Astrocyte (in vitro differentiated cells and primary cell): ENCODE measurements at regions not wholly inside any gene's neighbourhood (a gene's known extent, or its start where the extent isn't known, plus 50 kb on each side); places are given as distances from the start of the nearest gene placed in this dataset.

Experiments
- DNase-seq: peaks from one replicate; pipeline ENCODE4 v3.0.0-alpha.2; 2010; ENCODE audit warnings: low read depth
- FAIRE-seq: peaks from 2 replicates; lab custom pipeline; 2011; peaks lifted over from hg19 to GRCh38; lab: Jason Lieb, UNC
- H2AFZ ChIP-seq: 2 replicates; pipeline ENCODE4 v1.6.0; 2012; ENCODE audit warnings: low read depth, low read length, inconsistent platforms
- H3K27ac ChIP-seq: 2 replicates; pipeline ENCODE4 v1.5.1; 2011; ENCODE audit warnings: low read depth, low read length, inconsistent platforms
- H3K27me3 ChIP-seq: 2 replicates; pipeline ENCODE4 v1.6.0; 2011; ENCODE audit warnings: low read length, inconsistent platforms; ENCODE audit not compliant: insufficient read depth
- H3K36me3 ChIP-seq: 2 replicates; pipeline ENCODE4 v1.5.1; 2011; ENCODE audit warnings: low read length, inconsistent platforms; ENCODE audit not compliant: insufficient read depth
- H3K4me1 ChIP-seq: 2 replicates; pipeline ENCODE4 v1.5.1; 2011; ENCODE audit warnings: low read length, inconsistent platforms; ENCODE audit not compliant: insufficient read depth
- H3K4me2 ChIP-seq: 2 replicates; pipeline ENCODE4 v1.6.0; 2012; ENCODE audit warnings: low read length, inconsistent platforms
- H3K4me3 ChIP-seq: 2 replicates; pipeline ENCODE4 v1.5.1; 2011; ENCODE audit warnings: low read depth, mild to moderate bottlenecking, low read length, inconsistent platforms; ENCODE audit not compliant: insufficient read depth
- H3K79me2 ChIP-seq: 2 replicates; pipeline ENCODE4 v1.6.0; 2012; ENCODE audit warnings: mild to moderate bottlenecking, low read length, inconsistent platforms; ENCODE audit not compliant: insufficient read depth
- H3K9ac ChIP-seq: 2 replicates; pipeline ENCODE4 v1.6.0; 2012; ENCODE audit warnings: mild to moderate bottlenecking, low read length, inconsistent platforms
- H3K9me3 ChIP-seq: 2 replicates; pipeline ENCODE4 v1.5.1; 2012; ENCODE audit warnings: low read depth, mild to moderate bottlenecking, low read length, inconsistent platforms; ENCODE audit not compliant: insufficient read depth
- H4K20me1 ChIP-seq: 2 replicates; pipeline ENCODE4 v1.6.0; 2012; ENCODE audit warnings: low read length, inconsistent platforms; ENCODE audit not compliant: insufficient read depth
- H3K27ac Mint-ChIP-seq: one replicate; pipeline ENCODE4 v1.8.0; 2021; ENCODE audit warnings: mild to moderate bottlenecking, mixed read lengths; ENCODE audit not compliant: unreplicated experiment
- H3K27me3 Mint-ChIP-seq: one replicate; pipeline ENCODE4 v1.8.0; 2021; ENCODE audit warnings: low read depth, mixed read lengths; ENCODE audit not compliant: unreplicated experiment
- H3K36me3 Mint-ChIP-seq: one replicate; pipeline ENCODE4 v1.8.0; 2021; ENCODE audit warnings: low read depth, mixed read lengths; ENCODE audit not compliant: unreplicated experiment
- H3K4me1 Mint-ChIP-seq: one replicate; pipeline ENCODE4 v1.8.0; 2021; ENCODE audit warnings: low read depth, mixed read lengths; ENCODE audit not compliant: unreplicated experiment
- H3K4me3 Mint-ChIP-seq: one replicate; pipeline ENCODE4 v1.8.0; 2021; ENCODE audit warnings: mild to moderate bottlenecking, moderate library complexity, mixed read lengths; ENCODE audit not compliant: unreplicated experiment
- H3K9me3 Mint-ChIP-seq: one replicate; pipeline ENCODE4 v1.8.0; 2021; ENCODE audit warnings: mild to moderate bottlenecking, mixed read lengths; ENCODE audit not compliant: unreplicated experiment
- CTCF ChIP-seq: IDR thresholded peaks from 2 replicates; pipeline ENCODE4 v1.5.1; 2011; ENCODE audit warnings: low read depth, mild to moderate bottlenecking, inconsistent platforms, low read length, moderate library complexity; ENCODE audit not compliant: insufficient read depth
- EZH2 ChIP-seq: IDR thresholded peaks from 2 replicates; pipeline ENCODE4 v1.6.1; 2012; ENCODE audit warnings: mild to moderate bottlenecking, low read length, inconsistent platforms; ENCODE audit not compliant: insufficient read depth

DNA sequence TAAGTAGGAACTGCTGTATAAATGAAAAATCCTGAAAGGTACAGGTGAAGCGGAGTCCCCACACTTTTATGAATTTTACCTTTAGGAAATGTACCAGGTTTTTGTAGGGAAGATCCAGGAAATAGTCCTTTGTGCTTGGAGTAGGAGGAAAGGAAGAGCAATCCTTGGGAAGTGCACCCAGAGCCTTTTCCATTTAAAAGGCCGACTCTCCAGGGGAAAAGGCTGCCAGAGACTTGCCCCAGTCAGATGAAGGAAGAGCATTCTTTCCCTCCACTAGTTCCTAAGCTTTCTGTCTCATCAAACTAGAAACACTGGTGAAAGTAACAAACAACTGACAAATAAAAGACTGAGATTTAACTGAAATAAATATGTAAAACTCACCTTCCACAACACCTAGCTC is 779.4 kb upstream of the CDH6 start:
- H3K4me3 Mint-ChIP-seq, result no peak overlapping the region
- Histone ChIP-seq H2AFZ (no peak overlapping the region), H3K4me3 (no peak overlapping the region), H3K79me2 (no peaks in the 10 kb centered on the region), H3K4me2 (no peak overlapping the region), H3K27me3 (no peaks in the 10 kb centered on the region), H3K9me3 (no peaks in the 10 kb centered on the region), H3K36me3 (no peaks in the 10 kb centered on the region), H3K9ac (no peak overlapping the region), H3K27ac (no peak overlapping the region), H4K20me1 (no peaks in the 10 kb centered on the region), H3K4me1 (no peaks in the 10 kb centered on the region)
- peaks cover 1% of the 10 kb centered on the region for H3K9me3 Mint-ChIP-seq
- FAIRE-seq, result no peak
- no peak overlapping the region for H3K27ac Mint-ChIP-seq
- H3K36me3 Mint-ChIP-seq, result no peaks in the 10 kb centered on the region
- DNase-seq, result no peak
- H3K27me3 Mint-ChIP-seq, result no peaks in the 10 kb centered on the region
- H3K4me1 Mint-ChIP-seq, result peaks cover 12% of the 10 kb centered on the region
- TF ChIP-seq CTCF (no peak), EZH2 (no peak)

DNA sequence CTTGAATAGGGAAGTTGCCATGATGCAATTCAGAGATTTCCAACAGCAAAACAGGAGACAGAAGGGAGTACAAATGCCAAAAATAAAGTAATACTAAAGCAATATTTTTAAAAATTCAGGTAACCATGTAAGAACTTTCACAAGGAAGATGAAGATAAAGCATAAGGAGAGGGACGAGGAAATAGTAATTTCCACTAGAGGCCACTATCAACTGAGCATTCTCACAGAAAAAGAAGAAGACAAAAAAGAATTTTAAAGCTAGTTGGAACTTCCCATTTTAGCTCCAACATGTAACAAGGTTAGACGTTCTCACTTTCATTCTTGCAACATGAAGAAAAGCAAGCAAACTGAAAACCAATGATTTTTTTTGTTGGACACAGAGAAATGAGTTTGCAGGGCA is 779.9 kb upstream of the CDH6 start:
- no peaks in the 10 kb centered on the region for H3K27me3 Mint-ChIP-seq
- H3K9me3 ChIP-seq, result no peaks in the 10 kb centered on the region
- H2AFZ ChIP-seq, result no peak overlapping the region
- no peaks in the 10 kb centered on the region for H3K36me3 Mint-ChIP-seq
- FAIRE-seq (no peak), DNase-seq (no peak)
- TF ChIP-seq CTCF (peak; percentile 17), EZH2 (no peak)
- H3K79me2 ChIP-seq, result no peaks in the 10 kb centered on the region
- no peaks in the 10 kb centered on the region for H3K36me3 ChIP-seq
- H4K20me1 ChIP-seq, result no peaks in the 10 kb centered on the region
- no peak overlapping the region for H3K9ac ChIP-seq
- no peak overlapping the region for H3K4me2 ChIP-seq
- H3K27ac ChIP-seq, result no peak overlapping the region
- H3K4me3 ChIP-seq, result no peak overlapping the region
- H3K9me3 Mint-ChIP-seq, result peaks cover 2% of the 10 kb centered on the region
- peak overlapping the region; percentile 64 for H3K27ac Mint-ChIP-seq
- peaks cover 12% of the 10 kb centered on the region for H3K4me1 Mint-ChIP-seq
- H3K27me3 ChIP-seq, result no peaks in the 10 kb centered on the region
- no peak overlapping the region for H3K4me3 Mint-ChIP-seq
- no peaks in the 10 kb centered on the region for H3K4me1 ChIP-seq

DNA sequence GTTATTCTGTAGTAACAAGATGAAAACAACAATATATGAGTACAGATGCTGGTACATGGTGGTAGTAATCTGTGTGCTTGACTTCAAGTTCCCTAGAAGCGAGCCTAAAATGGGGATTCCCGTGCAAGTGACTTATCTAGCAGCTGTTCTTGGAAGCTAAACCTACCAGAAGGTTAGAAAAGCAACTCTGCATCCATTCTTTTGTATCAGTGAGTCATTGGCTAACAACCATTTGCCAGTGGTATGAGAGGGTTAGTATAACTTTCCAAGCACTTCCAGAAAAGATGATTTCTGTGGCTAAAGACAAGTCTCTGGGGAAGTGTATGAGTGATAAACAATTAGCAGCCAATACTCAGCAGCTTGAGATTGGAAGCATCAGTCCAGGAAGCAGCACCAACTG is 787.7 kb upstream of the CDH6 start:
- TF ChIP-seq CTCF (no peak), EZH2 (no peak)
- H3K4me1 Mint-ChIP-seq, result peaks cover 13% of the 10 kb centered on the region
- no peaks in the 10 kb centered on the region for H3K27me3 ChIP-seq
- no peaks in the 10 kb centered on the region for H3K79me2 ChIP-seq
- H4K20me1 ChIP-seq, result no peaks in the 10 kb centered on the region
- H3K4me1 ChIP-seq, result peaks cover 6% of the 10 kb centered on the region
- DNase-seq (peak; percentile 49), FAIRE-seq (no peak)
- H3K9ac ChIP-seq, result no peak overlapping the region
- no peaks in the 10 kb centered on the region for H3K9me3 ChIP-seq
- H2AFZ ChIP-seq, result peak overlapping the region; percentile 53
- no peak overlapping the region for H3K4me3 Mint-ChIP-seq
- no peaks in the 10 kb centered on the region for H3K36me3 Mint-ChIP-seq
- no peak overlapping the region for H3K4me2 ChIP-seq
- H3K4me3 ChIP-seq, result no peak overlapping the region
- no peaks in the 10 kb centered on the region for H3K27me3 Mint-ChIP-seq
- no peak overlapping the region for H3K27ac ChIP-seq
- peaks cover 2% of the 10 kb centered on the region for H3K9me3 Mint-ChIP-seq
- no peak overlapping the region for H3K27ac Mint-ChIP-seq
- H3K36me3 ChIP-seq, result no peaks in the 10 kb centered on the region
